MCF 10A (cell line): ENCODE measurements at regions not wholly inside any gene's neighbourhood (a gene's known extent, or its start where the extent isn't known, plus 50 kb on each side); places are given as distances from the start of the nearest gene placed in this dataset.

Experiments
- BruUV-seq: library from RNA; stranded (reverse); fragments of 400-500 nt; replicated peaks from 2 replicates; lab custom pipeline; 2021; lab: Mats Ljungman, UMichigan
- CTCF ChIA-PET: fragments of 300-600 bp; sonication (Branson Sonifier 250); formaldehyde crosslinking; extraction: SDS; loops from one replicate; lab custom pipeline; 2021; ENCODE audit warnings: antibody characterized with exemption, inconsistent platforms; lab: Yijun Ruan, JAX
- POLR2A ChIA-PET: fragments of 300-600, 350-650 bp; sonication (Branson Sonifier 250); formaldehyde crosslinking; extraction: SDS; loops from one replicate; lab custom pipeline; 2020; ENCODE audit warnings: antibody characterized with exemption, inconsistent platforms; lab: Yijun Ruan, JAX
- DNase-seq: peaks from one replicate; pipeline ENCODE4 v3.0.0-alpha.2; 2018; ENCODE audit not compliant: unreplicated experiment
- H3K27ac Mint-ChIP-seq: one replicate; pipeline ENCODE4 v1.8.0; 2022; ENCODE audit warnings: mild to moderate bottlenecking, low read depth, mixed read lengths; ENCODE audit not compliant: unreplicated experiment
- H3K27me3 Mint-ChIP-seq: one replicate; pipeline ENCODE4 v1.8.0; 2022; ENCODE audit warnings: mixed read lengths; ENCODE audit not compliant: insufficient read depth, unreplicated experiment
- H3K36me3 Mint-ChIP-seq: one replicate; pipeline ENCODE4 v1.8.0; 2022; ENCODE audit warnings: mild to moderate bottlenecking, moderate library complexity, mixed read lengths; ENCODE audit not compliant: insufficient read depth, unreplicated experiment
- H3K4me1 Mint-ChIP-seq: one replicate; pipeline ENCODE4 v1.8.0; 2022; ENCODE audit warnings: mixed read lengths; ENCODE audit not compliant: insufficient read depth, unreplicated experiment
- H3K4me3 Mint-ChIP-seq: one replicate; pipeline ENCODE4 v1.8.0; 2022; ENCODE audit warnings: mild to moderate bottlenecking, moderate library complexity, mixed read lengths; ENCODE audit not compliant: unreplicated experiment
- H3K9me3 Mint-ChIP-seq: one replicate; pipeline ENCODE4 v1.8.0; 2022; ENCODE audit warnings: mixed read lengths; ENCODE audit not compliant: unreplicated experiment
- intact Hi-C: fragments of 100-400 bp; cut with micrococcal nuclease; formaldehyde crosslinking; loops from 2 replicates; pipeline ENCODE4 v1.14.1; 2022
- TF ChIP-seq, protein P1 (sequence below): fragments of 200-600 bp; IDR thresholded peaks from one replicate; pipeline ENCODE4 v1.8.0; 2022; ENCODE audit warnings: antibody characterized with exemption, mild to moderate bottlenecking; ENCODE audit not compliant: unreplicated experiment

DNA sequence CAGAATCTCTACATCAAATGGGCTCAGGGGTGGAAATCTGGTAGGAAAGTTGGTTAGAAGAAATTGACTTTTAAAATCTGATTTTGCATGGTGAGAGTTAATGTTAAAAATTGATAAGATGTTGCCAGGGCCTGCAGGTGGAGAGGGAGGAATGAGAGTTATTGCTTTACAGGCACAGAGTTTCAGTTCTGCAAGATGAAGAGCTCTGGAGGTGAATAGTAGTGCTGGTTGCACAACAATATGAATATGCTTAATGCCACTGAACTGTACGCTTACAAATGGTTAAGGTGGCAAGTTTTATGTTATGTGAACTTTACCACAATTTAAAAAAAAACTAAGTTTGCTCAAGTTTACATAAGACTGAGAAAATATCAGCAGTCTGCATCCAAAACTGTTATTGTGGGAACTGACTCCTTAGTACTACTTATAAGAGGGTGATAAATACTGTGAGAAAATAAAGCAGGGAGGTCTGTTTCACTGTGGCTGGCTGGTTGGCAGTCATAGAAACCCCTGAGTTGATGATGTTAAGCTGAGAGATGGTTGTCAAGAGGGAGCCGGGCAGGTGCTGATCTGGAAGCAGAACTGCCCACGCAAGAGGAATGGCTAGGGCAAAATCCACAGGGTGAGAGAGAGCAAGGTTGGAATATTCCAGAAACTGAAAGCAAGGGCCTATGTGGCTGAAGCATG is 144.9 kb downstream of the EDEM1 start:
- ChIA-PET CTCF (interaction anchor here (0.6 to 0.7 kb wide), 3 partner anchors 196 to 1102 kb away, joined by 3 read pairs; no protein-coding TSS in a partner anchor), POLR2A (interaction anchor here (0.7 kb wide), 1 partner anchor 463 kb away, joined by 3 read pairs; no protein-coding TSS in a partner anchor)
- BruUV-seq, result no TSS peak
- TF ChIP-seq, protein P1, sequence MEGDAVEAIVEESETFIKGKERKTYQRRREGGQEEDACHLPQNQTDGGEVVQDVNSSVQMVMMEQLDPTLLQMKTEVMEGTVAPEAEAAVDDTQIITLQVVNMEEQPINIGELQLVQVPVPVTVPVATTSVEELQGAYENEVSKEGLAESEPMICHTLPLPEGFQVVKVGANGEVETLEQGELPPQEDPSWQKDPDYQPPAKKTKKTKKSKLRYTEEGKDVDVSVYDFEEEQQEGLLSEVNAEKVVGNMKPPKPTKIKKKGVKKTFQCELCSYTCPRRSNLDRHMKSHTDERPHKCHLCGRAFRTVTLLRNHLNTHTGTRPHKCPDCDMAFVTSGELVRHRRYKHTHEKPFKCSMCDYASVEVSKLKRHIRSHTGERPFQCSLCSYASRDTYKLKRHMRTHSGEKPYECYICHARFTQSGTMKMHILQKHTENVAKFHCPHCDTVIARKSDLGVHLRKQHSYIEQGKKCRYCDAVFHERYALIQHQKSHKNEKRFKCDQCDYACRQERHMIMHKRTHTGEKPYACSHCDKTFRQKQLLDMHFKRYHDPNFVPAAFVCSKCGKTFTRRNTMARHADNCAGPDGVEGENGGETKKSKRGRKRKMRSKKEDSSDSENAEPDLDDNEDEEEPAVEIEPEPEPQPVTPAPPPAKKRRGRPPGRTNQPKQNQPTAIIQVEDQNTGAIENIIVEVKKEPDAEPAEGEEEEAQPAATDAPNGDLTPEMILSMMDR, result no peak
- H3K9me3 Mint-ChIP-seq, result no peaks in the 10 kb centered on the region
- no peak for DNase-seq
- H3K4me3 Mint-ChIP-seq, result no peak overlapping the region
- H3K4me1 Mint-ChIP-seq, result peaks cover 8% of the 10 kb centered on the region
- intact Hi-C loops, result no loop called here
- H3K36me3 Mint-ChIP-seq, result no peaks in the 10 kb centered on the region
- H3K27me3 Mint-ChIP-seq, result no peaks in the 10 kb centered on the region
- no peak overlapping the region for H3K27ac Mint-ChIP-seq

DNA sequence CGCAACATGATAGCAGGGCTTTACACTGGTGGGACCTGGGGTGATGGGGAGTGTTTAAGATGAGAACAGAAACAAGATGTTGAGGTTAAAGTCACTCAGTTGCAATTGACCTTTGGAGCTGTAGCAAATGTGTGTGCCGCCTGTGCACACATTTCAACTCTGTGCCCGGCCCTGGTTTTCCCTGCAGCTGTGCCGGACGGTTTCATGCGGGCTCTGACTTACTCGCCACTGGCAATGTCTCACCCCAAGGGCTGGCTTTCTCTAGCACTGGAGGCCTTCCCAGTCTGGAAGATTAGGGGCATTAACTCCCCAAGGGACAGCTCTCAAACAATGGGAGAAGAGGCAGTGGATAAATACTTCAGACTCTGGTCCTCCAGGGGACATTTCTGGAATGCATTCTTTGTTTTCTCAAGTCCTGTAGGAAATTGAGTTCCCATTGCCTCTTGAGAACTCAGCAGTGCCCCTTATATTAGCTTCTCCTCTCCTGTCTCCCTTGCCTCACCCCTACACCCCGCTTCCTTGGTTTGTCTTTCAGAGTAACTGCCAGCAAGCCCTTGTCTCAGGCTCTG is 152.5 kb downstream of the EDEM1 start:
- Mint-ChIP-seq H3K27me3 (no peaks in the 10 kb centered on the region), H3K4me1 (no peaks in the 10 kb centered on the region), H3K4me3 (no peak overlapping the region), H3K9me3 (no peaks in the 10 kb centered on the region), H3K27ac (no peak overlapping the region), H3K36me3 (no peaks in the 10 kb centered on the region)
- TF ChIP-seq, protein P1, result no peak
- BruUV-seq, result no TSS peak
- intact Hi-C loops, result no loop called here
- DNase-seq, result no peak
- ChIA-PET CTCF (interaction anchor here (0.7 kb wide), 1 partner anchor 241 kb away, joined by 3 read pairs; no protein-coding TSS in a partner anchor), POLR2A (no interaction called here)

DNA sequence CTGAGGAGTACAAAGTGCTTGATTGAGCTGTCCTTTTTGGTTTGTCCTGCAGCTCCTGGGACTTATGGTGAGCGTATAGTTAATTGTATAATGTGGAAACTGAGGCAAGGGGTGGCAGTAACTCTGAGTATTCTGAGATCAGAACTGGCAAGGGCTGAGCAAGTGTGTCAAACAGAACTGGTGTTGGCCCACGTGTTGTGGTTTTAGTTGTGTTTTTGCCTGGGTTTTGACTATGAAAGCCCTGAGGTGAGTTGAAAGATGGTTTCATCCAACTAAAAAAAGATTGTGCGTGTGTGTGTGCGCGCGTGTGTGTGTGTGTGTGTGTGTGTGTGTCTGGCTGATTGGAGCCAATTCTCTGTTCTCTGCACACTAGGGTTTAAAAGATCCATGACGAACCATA is 154.1 kb downstream of the EDEM1 start:
- TF ChIP-seq, protein P1, result no peak
- BruUV-seq, result no TSS peak

DNA sequence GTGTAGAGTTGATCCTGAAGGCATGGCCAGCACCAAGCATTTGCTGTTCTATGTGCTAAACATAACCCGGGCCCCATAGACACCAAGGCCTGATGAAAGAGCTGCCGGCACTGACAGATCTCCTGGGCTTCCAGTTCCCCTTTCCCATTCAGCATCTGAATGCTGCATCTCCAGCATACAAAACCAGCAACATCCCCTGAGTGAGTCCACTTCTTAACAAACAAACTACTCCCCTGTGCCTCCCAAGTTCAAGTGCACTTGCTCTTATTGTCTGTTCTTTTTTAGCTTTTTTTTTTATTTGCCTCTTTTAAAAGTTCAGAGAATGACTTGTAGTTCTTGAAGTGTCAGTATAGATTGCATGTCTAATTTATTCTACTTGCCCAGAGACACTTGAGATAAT is 156.0 kb downstream of the EDEM1 start:
- no peaks in the 10 kb centered on the region for H3K36me3 Mint-ChIP-seq
- H3K4me1 Mint-ChIP-seq, result no peaks in the 10 kb centered on the region
- ChIA-PET CTCF (interaction anchor here (0.6 kb wide), 1 partner anchor 57 kb away, joined by 3 read pairs; no protein-coding TSS in a partner anchor), POLR2A (no interaction called here)
- H3K27ac Mint-ChIP-seq, result no peak overlapping the region
- BruUV-seq, result no TSS peak
- H3K4me3 Mint-ChIP-seq, result no peak overlapping the region
- TF ChIP-seq, protein P1, result no peak
- no peaks in the 10 kb centered on the region for H3K27me3 Mint-ChIP-seq
- no peak for DNase-seq
- no peaks in the 10 kb centered on the region for H3K9me3 Mint-ChIP-seq
- intact Hi-C loops, result no loop called here

More for the DNA sequence above, 154.1 kb downstream of the EDEM1 start:
- H3K4me3 Mint-ChIP-seq, result no peak overlapping the region
- ChIA-PET CTCF (no interaction called here), POLR2A (no interaction called here)
- intact Hi-C loops, result no loop called here
- H3K4me1 Mint-ChIP-seq, result no peaks in the 10 kb centered on the region
- no peaks in the 10 kb centered on the region for H3K36me3 Mint-ChIP-seq
- H3K9me3 Mint-ChIP-seq, result no peaks in the 10 kb centered on the region
- no peak overlapping the region for H3K27ac Mint-ChIP-seq
- no peaks in the 10 kb centered on the region for H3K27me3 Mint-ChIP-seq
- DNase-seq, result no peak
